ENCODE measurements at regions not wholly inside any gene's neighbourhood (a gene's known extent, or its start where the extent isn't known, plus 50 kb on each side); places are given as distances from the start of the nearest gene placed in this dataset.
"Not testable (repeated sequence)": the region's sequence is repeated elsewhere in the genome, so short reads cannot be mapped to it uniquely, and the experiment has no call there.

DNA sequence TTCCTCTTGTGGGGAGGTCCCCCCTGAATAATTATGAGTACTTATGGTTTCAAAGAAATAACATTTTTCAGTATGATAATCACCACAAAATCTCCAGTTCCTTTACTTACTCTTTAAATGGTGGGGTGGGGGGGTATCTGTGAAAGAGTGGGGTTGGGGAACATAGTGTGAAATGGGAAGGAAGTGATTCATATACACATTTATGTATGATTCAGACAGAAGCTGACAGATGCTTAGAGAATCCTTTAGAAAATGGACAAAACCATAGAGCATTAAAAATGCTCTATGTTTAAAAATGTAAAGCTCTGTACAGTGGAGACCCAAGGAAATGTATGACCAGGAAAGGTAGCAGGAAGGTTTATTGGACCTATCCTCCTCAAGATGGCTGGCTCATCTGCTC lies 267.5 kb upstream of the GRIA1 start:
- DNase-seq, result no peak
- H3K27ac Mint-ChIP-seq, result no peak overlapping the region
- no peaks in the 10 kb centered on the region for H3K4me1 Mint-ChIP-seq
- H3K4me3 Mint-ChIP-seq, result no peak overlapping the region
- peaks cover 2 to 6% (median 2%) of the 10 kb centered on the region in 3 donors for H3K27me3 Mint-ChIP-seq (ENCODE audit: low read depth in 3 of 3)
- H3K36me3 Mint-ChIP-seq, result no peaks in the 10 kb centered on the region
- peaks cover 0 to 17% (median 7%) of the 10 kb centered on the region in 6 donors for H3K9me3 Mint-ChIP-seq

DNA sequence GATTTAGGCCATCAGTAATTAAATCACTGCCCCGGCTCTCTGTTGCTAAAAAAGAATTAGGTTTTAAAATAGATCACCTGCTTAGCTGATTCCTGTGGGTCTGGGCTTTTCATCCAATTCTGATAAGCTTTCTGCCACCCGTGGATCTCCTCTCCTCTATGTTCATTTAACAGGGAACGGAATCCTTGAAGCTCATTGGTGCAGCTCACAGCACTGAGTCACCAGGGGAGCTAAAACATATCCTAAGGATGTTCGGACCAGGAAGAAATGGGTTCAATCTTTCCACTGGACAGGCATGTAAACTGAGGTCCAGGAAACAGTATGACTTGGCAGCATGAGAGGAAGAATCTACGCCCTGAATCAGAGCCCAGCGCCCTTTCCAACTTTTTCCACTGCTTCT lies 267.1 kb upstream of the GRIA1 start:
- Mint-ChIP-seq H3K4me1 (no peaks in the 10 kb centered on the region), H3K27ac (no peak overlapping the region), H3K36me3 (no peaks in the 10 kb centered on the region), H3K9me3 (peaks cover 0 to 16% (median 7%) of the 10 kb centered on the region in 6 donors), H3K4me3 (no peak overlapping the region), H3K27me3 (ENCODE audit: low read depth in 3 of 3) (peaks cover 2 to 6% (median 2%) of the 10 kb centered on the region in 3 donors)
- DNase-seq, result no peak

DNA sequence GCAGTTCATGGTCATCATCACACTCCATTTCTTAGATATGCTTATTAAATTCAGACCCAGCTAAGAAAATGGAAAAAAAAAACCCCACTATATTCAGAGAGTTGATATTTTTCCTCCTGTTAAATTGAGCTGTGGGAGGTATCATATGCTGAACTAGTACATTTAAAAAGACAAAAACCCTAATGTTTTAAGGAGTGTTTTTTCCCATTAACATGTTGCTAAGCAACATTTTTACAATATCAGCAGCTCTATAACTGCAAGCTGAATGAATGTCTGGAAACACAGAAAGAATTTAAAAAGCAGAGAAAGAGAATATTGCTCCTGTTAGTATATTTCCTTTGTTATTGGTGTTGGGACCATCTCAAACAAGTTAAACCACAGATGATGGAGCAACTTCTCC lies 265.8 kb upstream of the GRIA1 start:
- H3K4me3 Mint-ChIP-seq, result no peak overlapping the region
- no peaks in the 10 kb centered on the region for H3K36me3 Mint-ChIP-seq
- no peak for DNase-seq
- H3K4me1 Mint-ChIP-seq, result no peaks in the 10 kb centered on the region
- H3K9me3 Mint-ChIP-seq, result peaks cover 0 to 24% (median 5%) of the 10 kb centered on the region in 6 donors
- H3K27me3 Mint-ChIP-seq (ENCODE audit: low read depth in 3 of 3), result peaks cover 2 to 6% (median 2%) of the 10 kb centered on the region in 3 donors
- no peak overlapping the region for H3K27ac Mint-ChIP-seq

DNA sequence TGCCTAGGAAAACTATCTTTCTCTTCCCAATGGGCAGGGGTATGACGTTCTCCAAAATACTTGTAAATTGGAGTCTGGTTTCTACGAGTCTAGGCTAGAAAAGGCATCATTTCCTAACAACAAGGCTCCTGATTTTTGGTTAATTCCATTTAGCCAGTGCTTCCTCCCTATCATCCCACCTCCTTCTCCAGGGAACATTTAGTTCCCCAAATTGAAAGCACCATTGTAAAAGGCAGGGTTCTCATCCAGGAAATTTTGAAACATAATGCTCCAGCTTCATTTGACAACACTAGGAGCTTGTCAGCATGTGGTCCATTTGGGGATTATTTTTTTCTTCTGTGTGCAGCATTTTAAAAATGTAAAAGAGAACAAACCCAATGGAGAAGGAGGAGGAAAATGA lies 256.5 kb upstream of the GRIA1 start:
- DNase-seq, result no peak
- Mint-ChIP-seq H3K27me3 (ENCODE audit: low read depth in 3 of 3) (peaks cover 0 to 1% (median 0%) of the 10 kb centered on the region in 3 donors), H3K4me1 (no peaks in the 10 kb centered on the region)

DNA sequence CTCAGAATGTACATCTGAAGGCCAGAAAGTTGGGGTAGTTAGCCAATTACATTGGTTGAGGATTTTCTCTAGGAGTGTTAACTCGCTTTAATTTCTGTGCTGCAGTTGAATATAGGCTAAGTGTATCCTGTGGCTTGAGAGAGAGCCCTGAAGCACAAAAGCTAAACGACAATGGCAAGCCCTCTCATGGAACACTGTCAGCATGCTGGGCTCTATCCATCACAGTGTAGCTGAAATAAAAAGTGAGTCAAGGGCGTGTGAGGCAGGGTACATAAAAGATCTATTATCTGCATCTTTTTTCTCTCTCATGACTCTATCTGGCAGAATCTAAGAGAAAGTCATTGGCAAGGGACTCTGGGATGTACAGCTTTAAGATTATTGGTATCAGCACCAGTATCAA lies 254.2 kb upstream of the GRIA1 start:
- no peak for DNase-seq
- peaks cover 3 to 21% (median 9%) of the 10 kb centered on the region in 6 donors for H3K9me3 Mint-ChIP-seq
- no peaks in the 10 kb centered on the region for H3K4me1 Mint-ChIP-seq
- peaks cover 0 to 4% (median 0%) of the 10 kb centered on the region in 3 donors for H3K36me3 Mint-ChIP-seq
- no peak overlapping the region for H3K27ac Mint-ChIP-seq
- peaks cover 0 to 1% (median 0%) of the 10 kb centered on the region in 3 donors for H3K27me3 Mint-ChIP-seq (ENCODE audit: low read depth in 3 of 3)
- no peak overlapping the region for H3K4me3 Mint-ChIP-seq

More for the DNA sequence above, 256.5 kb upstream of the GRIA1 start:
- Mint-ChIP-seq H3K4me3 (no peak overlapping the region), H3K36me3 (peaks cover 0 to 4% (median 0%) of the 10 kb centered on the region in 3 donors), H3K9me3 (peaks cover 3 to 32% (median 11%) of the 10 kb centered on the region in 6 donors), H3K27ac (no peak overlapping the region)

DNA sequence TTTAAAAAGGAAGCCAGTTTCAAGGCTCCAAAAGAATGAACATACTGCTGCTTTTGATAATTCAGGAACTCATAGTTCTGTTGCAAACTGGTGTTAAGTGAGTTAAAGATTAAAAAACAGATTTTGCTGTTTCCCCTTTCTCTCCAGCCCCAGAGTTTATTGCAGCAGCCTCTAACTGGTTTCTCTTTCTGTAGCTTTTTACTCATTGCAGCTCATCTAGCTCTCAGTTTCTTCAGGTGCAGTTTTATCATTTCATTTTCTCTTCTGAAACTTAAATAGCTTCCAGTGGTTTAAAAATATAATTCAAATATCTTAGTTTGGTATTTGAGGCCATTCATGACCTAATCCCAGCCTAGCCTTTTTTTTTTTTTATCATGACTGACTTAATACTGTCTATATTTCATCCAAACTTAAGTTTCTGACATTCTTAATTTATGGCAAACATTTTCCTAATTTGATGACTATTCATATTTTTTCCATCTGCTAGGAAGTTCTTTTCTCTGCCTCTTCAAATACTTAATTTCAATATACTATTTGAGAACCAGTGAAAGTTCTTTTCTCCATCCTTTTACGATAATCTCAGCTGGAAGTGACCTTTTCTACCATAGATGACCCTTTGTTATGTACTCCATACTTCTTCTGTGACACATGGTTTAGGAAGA lies 252.7 kb upstream of the GRIA1 start:
- peaks cover 3 to 21% (median 9%) of the 10 kb centered on the region in 6 donors for H3K9me3 Mint-ChIP-seq
- no peak for DNase-seq
- H3K4me3 Mint-ChIP-seq, result no peak overlapping the region
- H3K27ac Mint-ChIP-seq, result no peak overlapping the region
- no peaks in the 10 kb centered on the region for H3K4me1 Mint-ChIP-seq
- H3K27me3 Mint-ChIP-seq (ENCODE audit: low read depth in 3 of 3), result peaks cover 0 to 1% (median 0%) of the 10 kb centered on the region in 3 donors
- peaks cover 0 to 4% (median 0%) of the 10 kb centered on the region in 3 donors for H3K36me3 Mint-ChIP-seq

DNA sequence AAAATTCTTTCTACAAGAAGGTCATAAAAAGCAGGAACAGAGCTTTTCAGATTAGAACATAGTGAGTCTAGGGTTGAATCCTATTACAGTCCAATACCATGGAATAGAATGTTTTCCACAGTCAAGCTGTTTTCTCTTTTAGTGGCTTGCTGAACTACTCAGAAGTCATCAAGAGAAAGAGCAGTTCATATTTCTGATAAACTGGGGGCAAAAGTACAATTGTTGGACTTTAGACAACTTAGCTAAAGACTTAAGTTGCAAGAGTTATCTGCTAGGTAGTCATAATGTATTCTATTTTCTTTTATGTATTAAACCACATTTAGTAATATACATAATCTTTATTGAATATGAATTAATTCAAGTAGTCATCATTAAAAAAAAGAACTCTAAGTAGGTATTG lies 233.1 kb upstream of the GRIA1 start:
- no peaks in the 10 kb centered on the region for H3K36me3 Mint-ChIP-seq
- H3K4me1 Mint-ChIP-seq, result no peaks in the 10 kb centered on the region
- no peak for DNase-seq
- H3K4me3 Mint-ChIP-seq, result no peak overlapping the region
- no peak overlapping the region for H3K27ac Mint-ChIP-seq
- peaks cover 0 to 13% (median 10%) of the 10 kb centered on the region in 6 donors for H3K9me3 Mint-ChIP-seq
- no peaks in the 10 kb centered on the region for H3K27me3 Mint-ChIP-seq (ENCODE audit: low read depth in 3 of 3)

DNA sequence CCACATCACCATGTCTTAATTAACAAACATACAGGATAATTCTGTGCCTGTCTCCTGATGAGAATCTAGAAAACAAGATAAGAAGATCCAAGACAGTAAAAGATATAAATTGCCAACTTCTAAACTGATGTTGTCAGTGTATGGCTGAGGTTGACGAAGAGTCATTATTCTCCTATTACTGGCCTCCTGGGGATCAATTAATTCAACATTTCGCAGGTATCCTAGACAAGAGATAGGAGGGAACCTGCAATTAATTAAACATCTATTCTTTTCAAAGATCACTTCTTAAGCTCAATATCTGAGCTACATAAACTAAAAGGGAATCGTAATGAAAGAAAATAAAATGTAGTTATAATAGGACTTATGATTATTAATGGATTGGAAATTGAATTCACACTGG lies 232.0 kb upstream of the GRIA1 start:
- DNase-seq, result no peak
- Mint-ChIP-seq H3K4me3 (no peak overlapping the region), H3K4me1 (no peaks in the 10 kb centered on the region), H3K27ac (no peak overlapping the region), H3K9me3 (peaks cover 0 to 8% (median 6%) of the 10 kb centered on the region in 6 donors), H3K27me3 (ENCODE audit: low read depth in 3 of 3) (no peaks in the 10 kb centered on the region), H3K36me3 (no peaks in the 10 kb centered on the region)

DNA sequence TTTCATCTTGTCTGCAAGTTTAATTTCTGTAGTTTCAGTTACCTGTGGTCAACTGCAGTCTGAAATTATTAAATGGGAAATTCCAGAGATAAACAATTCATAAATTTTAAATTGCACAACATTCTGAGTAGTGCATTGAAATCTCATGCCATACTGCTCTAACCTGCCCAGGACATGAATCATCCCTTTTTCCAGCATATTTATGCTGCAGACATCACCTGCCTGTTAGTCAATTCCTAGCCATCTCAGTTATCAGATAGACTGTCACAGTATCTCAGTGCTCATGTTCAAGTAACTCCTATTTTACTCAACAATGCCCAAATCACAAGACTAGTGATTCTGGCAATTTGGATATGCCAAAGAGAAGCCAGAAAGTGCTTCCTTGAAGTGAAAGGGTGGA lies 223.0 kb upstream of the GRIA1 start:
- Mint-ChIP-seq H3K27me3 (ENCODE audit: low read depth in 3 of 3) (no peaks in the 10 kb centered on the region), H3K27ac (no peak overlapping the region), H3K9me3 (peaks cover 1 to 13% (median 5%) of the 10 kb centered on the region in 6 donors), H3K4me1 (no peaks in the 10 kb centered on the region), H3K4me3 (no peak overlapping the region), H3K36me3 (no peaks in the 10 kb centered on the region)
- DNase-seq, result no peak

DNA sequence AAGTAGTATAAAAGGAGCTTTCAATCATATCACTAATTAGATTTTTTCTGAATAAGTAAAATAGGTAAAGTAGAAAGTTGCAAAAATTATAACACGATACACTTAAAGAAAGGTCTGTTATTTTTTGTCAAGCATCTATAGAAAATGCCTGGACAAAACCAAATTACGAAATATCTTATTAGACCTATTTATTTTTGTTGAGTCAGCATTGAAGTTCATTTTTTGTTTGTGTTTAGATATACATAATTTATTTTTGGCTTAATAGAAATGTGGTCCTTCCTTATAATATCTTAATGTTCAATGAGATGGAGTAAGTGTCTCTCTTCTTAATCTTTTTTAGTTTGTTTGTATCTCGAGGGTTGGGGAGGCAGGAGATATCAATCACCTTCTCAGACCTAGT lies 214.8 kb upstream of the GRIA1 start:
- Mint-ChIP-seq H3K36me3 (no peaks in the 10 kb centered on the region), H3K9me3 (peaks cover 0 to 17% (median 4%) of the 10 kb centered on the region in 6 donors), H3K27me3 (ENCODE audit: low read depth in 3 of 3) (no peaks in the 10 kb centered on the region), H3K4me1 (no peaks in the 10 kb centered on the region), H3K27ac (no peak overlapping the region), H3K4me3 (no peak overlapping the region)
- no peak for DNase-seq

DNA sequence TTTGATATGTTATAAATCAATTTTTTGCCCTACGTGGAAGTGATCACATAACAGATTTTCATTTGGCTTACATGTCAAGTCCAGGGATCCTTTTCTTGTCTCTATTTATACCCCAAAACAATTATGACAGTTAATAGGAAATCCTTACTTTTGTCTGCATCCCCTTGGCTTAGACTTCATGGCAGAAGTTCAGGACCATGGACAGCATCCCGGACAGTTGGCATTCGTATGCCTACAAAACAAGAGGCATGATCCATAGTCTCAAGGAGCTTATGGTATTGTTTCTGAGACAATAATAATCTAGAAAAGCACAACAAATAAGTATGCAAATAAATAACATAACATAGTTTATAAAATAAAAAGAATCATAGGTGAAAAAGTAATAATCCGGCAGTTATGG lies 214.3 kb upstream of the GRIA1 start:
- Mint-ChIP-seq H3K4me1 (no peaks in the 10 kb centered on the region), H3K27me3 (ENCODE audit: low read depth in 3 of 3) (no peaks in the 10 kb centered on the region), H3K36me3 (no peaks in the 10 kb centered on the region), H3K4me3 (no peak overlapping the region), H3K27ac (no peak overlapping the region), H3K9me3 (peaks cover 2 to 21% (median 3%) of the 10 kb centered on the region in 6 donors)
- DNase-seq, result no peak

DNA sequence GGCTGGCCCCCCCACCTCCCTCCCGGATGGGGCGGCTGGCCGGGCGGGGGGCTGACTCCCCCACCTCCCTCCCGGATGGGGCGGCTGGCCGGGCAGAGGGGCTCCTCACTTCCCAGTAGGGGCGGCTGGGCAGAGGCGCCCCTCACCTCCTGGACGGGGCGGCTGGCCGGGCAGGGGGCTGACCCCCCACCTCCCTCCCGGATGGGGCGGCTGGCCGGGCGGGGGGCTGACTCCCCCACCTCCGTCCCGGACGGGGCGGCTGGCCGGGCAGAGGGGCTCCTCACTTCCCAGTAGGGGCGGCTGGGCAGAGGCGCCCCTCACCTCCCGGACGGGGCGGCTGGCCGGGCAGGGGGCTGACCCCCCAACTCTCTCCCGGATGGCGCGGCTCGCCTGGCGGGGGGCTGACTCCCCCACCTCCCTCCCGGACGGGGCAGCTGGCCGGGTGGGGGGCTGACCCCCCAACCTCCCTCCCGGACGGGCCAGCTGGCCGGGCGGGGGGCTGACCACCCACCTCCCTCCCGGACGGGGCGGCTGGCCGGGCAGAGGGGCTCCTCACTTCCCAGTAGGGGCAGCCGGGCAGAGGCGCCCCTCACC lies 194.1 kb upstream of the GRIA1 start:
- not testable (repeated sequence) for H3K4me3 Mint-ChIP-seq, H3K4me1 Mint-ChIP-seq

DNA sequence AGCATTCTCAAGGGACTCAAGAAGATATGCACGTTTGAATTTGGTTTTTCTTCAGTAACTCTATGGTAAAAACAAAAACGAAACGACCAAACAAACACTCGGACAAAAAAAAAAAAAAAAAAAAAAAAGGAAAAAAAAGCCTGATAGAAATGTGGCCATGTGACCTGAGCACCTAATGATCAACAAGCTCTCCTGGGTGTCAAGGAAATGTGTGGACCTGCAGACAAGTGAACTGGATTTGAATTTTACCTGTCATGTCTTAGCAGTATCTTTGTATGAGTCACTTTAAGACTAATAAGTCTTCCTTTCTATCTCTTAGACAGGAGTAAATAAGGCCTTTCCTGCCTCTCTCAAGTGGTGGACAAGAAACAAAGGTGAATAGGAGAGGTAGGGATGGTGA lies 190.6 kb upstream of the GRIA1 start:
- no peaks in the 10 kb centered on the region for H3K36me3 Mint-ChIP-seq
- no peaks in the 10 kb centered on the region for H3K4me1 Mint-ChIP-seq
- peaks cover 0 to 3% (median 0%) of the 10 kb centered on the region in 3 donors for H3K27me3 Mint-ChIP-seq (ENCODE audit: low read depth in 3 of 3)
- DNase-seq, result no peak
- H3K4me3 Mint-ChIP-seq, result no peak overlapping the region
- peaks cover 2 to 20% (median 11%) of the 10 kb centered on the region in 6 donors for H3K9me3 Mint-ChIP-seq
- H3K27ac Mint-ChIP-seq, result no peak overlapping the region

More for the DNA sequence above, 194.1 kb upstream of the GRIA1 start:
- not testable (repeated sequence) for H3K27ac Mint-ChIP-seq; DNase-seq; H3K27me3 Mint-ChIP-seq (ENCODE audit: low read depth in 3 of 3); H3K36me3 Mint-ChIP-seq
- peaks cover 2 to 25% (median 14%) of the 10 kb centered on the region in 6 donors for H3K9me3 Mint-ChIP-seq

DNA sequence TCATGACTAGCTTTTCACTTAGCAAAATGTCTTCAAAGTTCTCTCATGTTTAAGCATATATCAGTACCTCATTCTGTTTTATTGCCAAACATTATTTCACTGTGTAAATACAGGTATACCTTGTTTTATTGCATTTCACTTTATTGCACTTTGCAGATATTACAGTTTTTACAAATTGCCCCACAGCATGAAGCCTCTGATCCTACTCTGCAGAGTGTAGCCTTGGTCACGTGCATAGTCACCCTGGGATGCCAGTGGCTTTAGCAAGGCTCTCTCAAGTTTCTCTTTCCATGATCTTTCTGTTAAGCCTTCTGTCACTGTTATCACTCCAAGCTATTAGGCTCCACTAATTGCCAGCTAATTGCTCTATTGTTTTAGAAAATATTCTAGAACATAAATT lies 182.2 kb upstream of the GRIA1 start:
- peaks cover 2 to 24% (median 8%) of the 10 kb centered on the region in 6 donors for H3K9me3 Mint-ChIP-seq
- no peaks in the 10 kb centered on the region for H3K4me1 Mint-ChIP-seq
- H3K4me3 Mint-ChIP-seq, result no peak overlapping the region
- DNase-seq, result no peak
- H3K27me3 Mint-ChIP-seq (ENCODE audit: low read depth in 3 of 3), result peaks cover 0 to 2% (median 0%) of the 10 kb centered on the region in 3 donors
- peaks cover 0 to 5% (median 0%) of the 10 kb centered on the region in 3 donors for H3K36me3 Mint-ChIP-seq
- no peak overlapping the region for H3K27ac Mint-ChIP-seq
